IMR-90 (cell line): ENCODE measurements at regions not wholly inside any gene's neighbourhood (a gene's known extent, or its start where the extent isn't known, plus 50 kb on each side); places are given as distances from the start of the nearest gene placed in this dataset.

Source experiments
- ATAC-seq: fragments of 200-7000 bp; cut with Tn5 transposase; 2 replicates; pipeline ENCODE4 v1.9.1; 2020; ENCODE audit warnings: low read depth, mild to moderate bottlenecking, moderate library complexity
- BruUV-seq: library from RNA; stranded (reverse); fragments of 400-500 nt; replicated peaks from 2 replicates; lab custom pipeline; 2021; lab: Mats Ljungman, UMichigan
- CTCF ChIA-PET: fragments of 300-600 bp; formaldehyde crosslinking; extraction: SDS; loops from one replicate; lab custom pipeline; 2021; ENCODE audit warnings: antibody characterized with exemption; lab: Yijun Ruan, JAX
- POLR2A ChIA-PET: fragments of 300-600 bp; sonication (Branson Sonifier 250); formaldehyde crosslinking; loops from one replicate; lab custom pipeline; 2022; ENCODE audit warnings: antibody characterized with exemption; ENCODE audit not compliant: unreplicated experiment; lab: Charles Lee
- DNase-seq: peaks from one replicate; pipeline ENCODE4 v3.0.0; 2013
- H2AFZ ChIP-seq: replicated peaks from 2 replicates; pipeline ENCODE3; 2013; ENCODE audit warnings: low read length, mild to moderate bottlenecking; ENCODE audit not compliant: poor library complexity
- H2AK5ac ChIP-seq: 2 replicates; pipeline ENCODE4 v1.6.1; 2013; ENCODE audit warnings: low read depth, low read length, inconsistent platforms
- H2AK9ac ChIP-seq: replicated peaks from 2 replicates; pipeline ENCODE3; 2013; ENCODE audit warnings: mild to moderate bottlenecking, low read depth, low read length, moderate library complexity; ENCODE audit not compliant: poor library complexity
- H2BK120ac ChIP-seq: 2 replicates; pipeline ENCODE4 v1.6.1; 2013; ENCODE audit warnings: low read depth, low read length, inconsistent platforms
- H2BK15ac ChIP-seq: 3 replicates; pipeline ENCODE4 v1.6.1; 2013; ENCODE audit warnings: low read depth, low read length, inconsistent platforms
- H2BK20ac ChIP-seq: 2 replicates; pipeline ENCODE4 v1.6.1; 2013; ENCODE audit warnings: low read depth, mild to moderate bottlenecking, inconsistent platforms, low read length, moderate library complexity
- H2BK5ac ChIP-seq: 2 replicates; pipeline ENCODE4 v1.6.1; 2013; ENCODE audit warnings: mild to moderate bottlenecking, low read depth, low read length, inconsistent platforms; ENCODE audit not compliant: poor library complexity, severe bottlenecking
- H3K14ac ChIP-seq: replicated peaks from 2 replicates; pipeline ENCODE4 v1.6.1; 2013; ENCODE audit warnings: low read depth, low read length, inconsistent platforms
- H3K18ac ChIP-seq: 2 replicates; pipeline ENCODE4 v1.6.1; 2013; ENCODE audit warnings: low read depth, low read length, control low read depth
- H3K23ac ChIP-seq: 2 replicates; pipeline ENCODE4 v1.6.1; 2013; ENCODE audit warnings: low read depth, low read length, inconsistent platforms
- H3K27ac ChIP-seq: 2 replicates; pipeline ENCODE4 v1.5.1; 2013; ENCODE audit warnings: mild to moderate bottlenecking, control low read depth, low read length; ENCODE audit not compliant: insufficient read depth
- H3K27me3 ChIP-seq: 2 replicates; pipeline ENCODE4 v1.6.1; 2013; ENCODE audit warnings: low read length; ENCODE audit not compliant: control insufficient read depth, insufficient read depth
- H3K36me3 ChIP-seq: 2 replicates; pipeline ENCODE4 v1.6.1; 2013; ENCODE audit warnings: low read length, mixed read lengths; ENCODE audit not compliant: control insufficient read depth, insufficient read depth
- H3K4ac ChIP-seq: 2 replicates; pipeline ENCODE4 v1.6.1; 2013; ENCODE audit warnings: low read depth, low read length, inconsistent platforms
- H3K4me1 ChIP-seq: 2 replicates; pipeline ENCODE4 v1.6.1; 2013; ENCODE audit warnings: low read length, mixed read lengths; ENCODE audit not compliant: control insufficient read depth, insufficient read depth
- H3K4me2 ChIP-seq: 2 replicates; pipeline ENCODE4 v1.6.1; 2013; ENCODE audit warnings: low read depth, mild to moderate bottlenecking, control low read depth, low read length, moderate library complexity
- H3K4me3 ChIP-seq: 2 replicates; pipeline ENCODE4 v1.5.1; 2013; ENCODE audit warnings: low read depth, mild to moderate bottlenecking, control low read depth, low read length, moderate library complexity; ENCODE audit not compliant: insufficient read depth
- H3K56ac ChIP-seq: 2 replicates; pipeline ENCODE4 v1.6.1; 2013; ENCODE audit warnings: low read length, inconsistent platforms; ENCODE audit not compliant: insufficient read depth; ENCODE audit errors: extremely low read depth
- H3K79me1 ChIP-seq, 2 experiments: 2 replicates each; pipeline ENCODE4 v1.6.1; 2013; ENCODE audit warnings: low read length in 2 of 2, inconsistent platforms in 1 of 2, low read depth in 1 of 2
- H3K9ac ChIP-seq: 2 replicates; pipeline ENCODE4 v1.6.1; 2013; ENCODE audit warnings: low read depth, low read length, control low read depth
- H3K9me1 ChIP-seq: 2 replicates; pipeline ENCODE4 v1.6.1; 2013; ENCODE audit warnings: low read length, inconsistent platforms; ENCODE audit not compliant: insufficient read depth
- H3K9me3 ChIP-seq: 2 replicates; pipeline ENCODE4 v1.6.1; 2013; ENCODE audit warnings: low read length; ENCODE audit not compliant: control insufficient read depth, insufficient read depth
- H4K20me1 ChIP-seq: 2 replicates; pipeline ENCODE4 v1.6.1; 2013; ENCODE audit warnings: low read length, inconsistent platforms; ENCODE audit not compliant: insufficient read depth
- H4K5ac ChIP-seq: 2 replicates; pipeline ENCODE4 v1.6.1; 2013; ENCODE audit warnings: mild to moderate bottlenecking, low read depth, low read length, control low read depth
- H4K8ac ChIP-seq, 2 experiments: 2 replicates each; pipeline ENCODE4 v1.6.1; 2013; ENCODE audit warnings: low read depth in 2 of 2, low read length in 2 of 2, control low read depth in 1 of 2, inconsistent platforms in 1 of 2
- H4K91ac ChIP-seq: 2 replicates; pipeline ENCODE4 v1.6.1; 2013; ENCODE audit warnings: low read depth, low read length, inconsistent platforms; ENCODE audit not compliant: insufficient read depth
- CEBPB ChIP-seq: IDR thresholded peaks from 2 replicates; pipeline ENCODE4 v1.6.1; 2012; ENCODE audit warnings: low read depth, low read length, improper control_type of control experiment
- FOS ChIP-seq: fragments of 150-350 bp; IDR thresholded peaks from 2 replicates; pipeline ENCODE4 v1.6.1; 2016; ENCODE audit warnings: low read depth, low read length
- POLR2A ChIP-seq: IDR thresholded peaks from 2 replicates; pipeline ENCODE4 v1.6.1; 2012; ENCODE audit warnings: mild to moderate bottlenecking, low read depth, low read length
- WGBS, 2 experiments: methylation state at CpG; one replicate each; pipeline versions ENCODE4 v1.1.5 to v1.1.7; 2013; ENCODE audit warnings: missing lambda C conversion rate in 2 of 2; ENCODE audit not compliant: insufficient read length in 1 of 2; ENCODE audit errors: extremely low coverage in 2 of 2; 5-methylcytosine and 5-hydroxymethylcytosine counted together
- dilution Hi-C: fragments of 300-500 bp; cut with HindIII; formaldehyde crosslinking; loops from one replicate; pipeline ENCODE4 v1.14.3; 2018; ENCODE audit warnings: low sequenced_read_pairs; ENCODE audit not compliant: unreplicated experiment
- in situ Hi-C: fragments of 300-500 bp; cut with MboI; formaldehyde crosslinking; loops from 3 replicates; pipeline ENCODE4 v1.14.3; 2019; ENCODE audit warnings: low sequenced_read_pairs, inconsistent platforms, mixed read lengths
- intact Hi-C: fragments of 100-400 bp; cut with micrococcal nuclease; formaldehyde crosslinking; loops from 2 replicates; pipeline ENCODE4 v1.10.0; 2022

DNA sequence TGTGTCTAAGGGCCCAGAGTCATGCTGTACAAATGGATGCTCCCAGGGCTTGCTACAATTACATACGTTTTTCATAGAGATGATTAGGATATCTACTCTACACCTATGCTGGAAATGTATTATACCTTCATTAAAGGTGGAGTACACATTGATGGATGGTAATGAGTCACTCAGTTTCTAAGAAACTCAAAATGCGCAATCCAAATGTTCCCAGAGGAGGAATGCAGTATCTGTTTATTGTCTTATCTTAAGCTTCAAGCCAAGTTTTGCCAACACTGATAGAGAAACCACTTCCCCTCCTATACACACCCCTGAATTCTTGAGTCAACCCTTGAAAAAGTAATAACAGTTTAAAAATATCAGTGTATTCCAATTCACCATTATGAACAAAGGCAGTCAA, 266.6 kb upstream of the FAR2 start:
- H3K4ac ChIP-seq, result no peak overlapping the region
- H3K14ac ChIP-seq, result no peak overlapping the region
- no peak overlapping the region for H3K56ac ChIP-seq
- no peak overlapping the region for H3K4me3 ChIP-seq
- no peak overlapping the region for H3K23ac ChIP-seq
- no peak overlapping the region for H3K9ac ChIP-seq
- ChIA-PET CTCF (no interaction called here), POLR2A (no interaction called here)
- ATAC-seq (no peak), DNase-seq (peak; percentile 67)
- no peaks in the 10 kb centered on the region for H4K20me1 ChIP-seq
- peak overlapping the region; percentile 38; the same call in 1 of the 2 replicates for H2BK120ac ChIP-seq
- H2AK9ac ChIP-seq, result no peak overlapping the region
- H2AFZ ChIP-seq, result no peak overlapping the region
- no peaks in the 10 kb centered on the region for H3K9me3 ChIP-seq
- H2BK15ac ChIP-seq, result 0 out of 3 replicates have a peak overlapping the region, but pooled peaks have one; percentile 47
- in situ Hi-C loops, result no loop called here
- H3K27me3 ChIP-seq, result no peaks in the 10 kb centered on the region
- intact Hi-C loops, result no loop called here
- TF ChIP-seq POLR2A, result no peak
- 0 out of 2 replicates have a peak, but pooled peaks have one; percentile 9 for TF ChIP-seq FOS
- peak; percentile 37; the same call in 1 of the 2 replicates for TF ChIP-seq CEBPB
- WGBS, 2 experiments, result no CpG with 5 or more reads among the region's 2 CpGs
- peaks cover 2% of the 10 kb centered on the region; the same call in 1 of the 2 replicates for H3K9me1 ChIP-seq
- no peaks in the 10 kb centered on the region for H3K79me1 ChIP-seq
- dilution Hi-C loops, result no loop called here
- H3K18ac ChIP-seq, result no peak overlapping the region
- no peak overlapping the region for H2BK5ac ChIP-seq
- no TSS peak for BruUV-seq
- H2AK5ac ChIP-seq, result no peak overlapping the region
- no peak overlapping the region for H2BK20ac ChIP-seq
- no peak overlapping the region for H4K5ac ChIP-seq
- no peak overlapping the region for H3K4me2 ChIP-seq
- H4K91ac ChIP-seq, result no peak overlapping the region
- peaks cover 2% of the 10 kb centered on the region; the same call in 1 of the 2 replicates for H3K4me1 ChIP-seq
- no peak overlapping the region for H3K27ac ChIP-seq
- no peaks in the 10 kb centered on the region for H3K36me3 ChIP-seq
- H4K8ac ChIP-seq, result 0 out of 4 replicates have a peak overlapping the region, but pooled peaks of 1 of the 2 experiments have one; percentile 19
